COLO668 (cell line): ENCODE measurements at regions not wholly inside any gene's neighbourhood (a gene's known extent, or its start where the extent isn't known, plus 50 kb on each side); places are given as distances from the start of the nearest gene placed in this dataset.
"Not testable (repeated sequence)": the region's sequence is repeated elsewhere in the genome, so short reads cannot be mapped to it uniquely, and the experiment has no call there.

Experiments
- DNase-seq: peaks from one replicate; lab custom pipeline; 2025; ENCODE audit not compliant: unreplicated experiment; lab: John Stamatoyannopoulos, UW

DNA sequence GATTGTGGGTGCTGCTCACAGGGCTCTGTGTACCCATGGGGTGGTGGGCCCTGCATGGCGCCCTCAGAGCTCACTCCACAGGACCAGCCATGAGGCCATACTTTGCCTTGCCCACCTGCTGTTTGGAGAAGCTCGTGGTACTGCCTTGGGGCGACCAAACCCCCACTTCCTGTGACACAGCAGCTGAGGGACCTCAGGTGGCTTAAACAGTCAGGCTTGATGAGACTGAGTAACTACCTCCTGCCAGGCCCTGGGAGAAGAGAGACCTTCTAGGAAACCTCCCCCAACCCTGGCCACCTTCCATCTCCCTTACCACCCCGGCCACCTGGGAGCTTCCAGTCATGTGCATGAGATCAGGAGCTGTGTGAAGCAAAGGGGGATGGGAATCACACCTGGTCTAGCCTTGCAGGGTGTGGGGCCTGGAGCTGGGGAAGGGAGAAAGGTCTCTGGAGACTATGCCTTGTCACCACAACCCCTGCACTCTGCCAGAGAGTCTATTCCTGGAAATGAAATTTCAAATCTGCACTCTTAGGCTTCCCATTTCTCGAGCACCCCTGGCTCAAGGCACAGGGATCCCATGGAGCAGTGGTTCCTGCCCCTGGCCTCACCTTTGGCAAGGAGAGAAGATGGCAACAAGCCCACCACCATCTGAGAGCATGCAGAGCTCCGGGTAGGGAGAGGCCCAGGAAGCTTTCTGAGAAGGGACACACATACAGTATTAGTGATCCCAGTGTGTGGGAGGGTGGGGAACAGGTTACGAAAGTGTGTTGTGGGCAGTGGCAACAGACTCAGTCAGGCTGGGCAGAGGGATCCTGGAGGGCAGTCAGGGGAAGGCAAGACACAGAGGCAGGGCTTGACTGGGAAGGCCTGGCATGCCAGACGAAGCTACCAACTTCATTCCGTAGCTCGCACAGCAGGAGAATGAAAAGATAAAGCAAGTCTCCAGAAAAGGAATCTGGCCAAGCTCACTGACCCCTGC is 125.0 kb downstream of the URI1 start:
- no peak for DNase-seq

- DNase-seq, result not testable (repeated sequence)
These were observed 126.0 kb downstream of the URI1 start for GRCh38 chr19:30067956-30068506.

- no peak for DNase-seq
These were observed 126.7 kb downstream of the URI1 start for GRCh38 chr19:30068528-30069395.

GRCh38 chr19:30069535-30070197 is 127.6 kb downstream of the URI1 start:
- DNase-seq, result no peak

DNA sequence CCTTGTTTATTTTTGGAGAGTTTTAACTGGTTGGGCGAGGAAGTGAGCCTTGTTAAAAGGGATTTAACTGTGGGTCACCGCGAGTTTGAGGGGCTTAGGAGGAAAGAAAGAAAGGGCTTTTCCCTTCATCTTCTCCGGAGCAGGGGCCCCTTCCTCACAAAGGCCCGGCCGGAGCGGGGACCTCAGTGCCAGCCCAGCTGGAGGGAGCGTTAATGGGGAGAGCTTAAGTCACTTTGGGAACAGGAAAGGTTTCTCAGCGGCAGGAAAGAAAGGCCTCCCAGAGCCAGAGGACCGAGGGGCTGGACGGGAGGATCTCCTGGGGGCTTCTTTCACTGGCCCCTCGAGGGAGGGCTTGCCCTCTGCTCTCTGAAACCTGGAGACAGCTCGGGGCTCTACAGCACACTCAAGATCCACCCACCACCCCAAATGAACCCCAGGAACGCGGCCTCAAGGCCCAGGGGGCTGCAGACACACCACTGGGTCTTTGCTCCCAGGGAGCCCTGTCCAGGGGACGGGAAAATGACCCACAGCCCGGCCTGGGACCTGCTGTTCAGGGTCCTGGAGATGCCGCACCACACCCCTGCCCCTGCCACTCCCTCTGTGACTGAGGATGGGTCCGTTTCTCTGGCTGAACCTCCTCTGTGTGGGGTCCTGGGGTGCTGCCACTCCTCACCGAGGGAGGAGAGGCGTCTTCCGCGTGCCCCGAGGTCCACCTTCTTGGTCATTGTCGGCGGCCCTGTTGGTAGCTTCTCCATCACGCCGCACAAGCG is 128.3 kb downstream of the URI1 start:
- no peak for DNase-seq

DNA sequence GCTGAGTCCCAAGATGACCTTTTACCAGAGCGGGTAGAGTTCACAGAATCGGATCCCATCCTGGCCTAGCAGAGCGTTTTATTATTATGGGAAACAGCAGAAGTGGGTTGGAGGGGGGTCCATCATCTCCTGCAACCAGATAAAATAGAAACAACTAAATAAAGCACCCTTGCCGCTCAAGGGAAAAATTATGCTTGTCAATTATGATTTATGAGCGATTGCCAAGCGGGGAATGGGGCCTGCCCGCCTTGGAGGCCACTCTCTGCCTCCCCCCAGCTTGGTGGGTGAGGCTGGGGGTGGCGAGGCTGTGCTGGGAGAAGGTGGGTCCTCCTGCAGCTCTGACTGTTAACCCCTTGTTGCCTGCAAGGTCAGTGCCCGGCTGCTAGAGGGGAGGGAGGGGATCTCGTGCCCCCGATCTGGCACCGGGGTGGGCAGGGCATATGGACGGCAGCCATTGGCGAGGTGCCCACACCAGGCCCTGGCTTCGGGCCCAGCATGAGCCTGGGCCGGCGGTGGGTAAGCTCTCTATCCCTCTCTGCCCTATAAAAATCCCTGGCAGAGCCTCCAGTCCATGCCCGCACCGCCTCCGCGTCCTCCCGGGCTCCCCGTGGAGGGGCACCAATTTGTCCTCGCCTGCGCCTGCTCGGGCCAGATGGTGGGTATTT is 129.1 kb downstream of the URI1 start:
- DNase-seq, result no peak

DNA sequence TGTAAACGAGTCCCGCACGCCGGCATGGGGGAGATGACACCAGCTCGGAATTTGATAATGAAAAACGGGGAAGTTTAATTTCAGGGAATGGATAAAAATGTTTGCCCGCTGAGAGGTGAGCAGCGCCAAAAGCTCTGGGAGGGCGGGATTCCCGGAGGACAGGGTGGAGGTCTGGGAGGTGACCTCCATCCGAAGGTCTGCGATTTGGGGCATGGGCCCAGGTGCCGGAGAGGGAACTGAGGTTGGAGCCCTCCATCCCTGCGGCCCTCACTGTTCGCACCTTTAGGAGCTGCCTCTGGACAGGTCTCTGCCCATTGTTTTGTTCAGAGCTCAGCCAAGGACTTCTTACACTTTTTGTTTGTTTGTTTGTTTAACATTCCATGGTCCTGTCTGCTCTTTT is 129.8 kb downstream of the URI1 start:
- no peak for DNase-seq

GRCh38 chr19:30073152-30074000 is 131.3 kb downstream of the URI1 start:
- no peak for DNase-seq

GRCh38 chr19:30074096-30074495 is 132.1 kb downstream of the URI1 start:
- no peak for DNase-seq

DNA sequence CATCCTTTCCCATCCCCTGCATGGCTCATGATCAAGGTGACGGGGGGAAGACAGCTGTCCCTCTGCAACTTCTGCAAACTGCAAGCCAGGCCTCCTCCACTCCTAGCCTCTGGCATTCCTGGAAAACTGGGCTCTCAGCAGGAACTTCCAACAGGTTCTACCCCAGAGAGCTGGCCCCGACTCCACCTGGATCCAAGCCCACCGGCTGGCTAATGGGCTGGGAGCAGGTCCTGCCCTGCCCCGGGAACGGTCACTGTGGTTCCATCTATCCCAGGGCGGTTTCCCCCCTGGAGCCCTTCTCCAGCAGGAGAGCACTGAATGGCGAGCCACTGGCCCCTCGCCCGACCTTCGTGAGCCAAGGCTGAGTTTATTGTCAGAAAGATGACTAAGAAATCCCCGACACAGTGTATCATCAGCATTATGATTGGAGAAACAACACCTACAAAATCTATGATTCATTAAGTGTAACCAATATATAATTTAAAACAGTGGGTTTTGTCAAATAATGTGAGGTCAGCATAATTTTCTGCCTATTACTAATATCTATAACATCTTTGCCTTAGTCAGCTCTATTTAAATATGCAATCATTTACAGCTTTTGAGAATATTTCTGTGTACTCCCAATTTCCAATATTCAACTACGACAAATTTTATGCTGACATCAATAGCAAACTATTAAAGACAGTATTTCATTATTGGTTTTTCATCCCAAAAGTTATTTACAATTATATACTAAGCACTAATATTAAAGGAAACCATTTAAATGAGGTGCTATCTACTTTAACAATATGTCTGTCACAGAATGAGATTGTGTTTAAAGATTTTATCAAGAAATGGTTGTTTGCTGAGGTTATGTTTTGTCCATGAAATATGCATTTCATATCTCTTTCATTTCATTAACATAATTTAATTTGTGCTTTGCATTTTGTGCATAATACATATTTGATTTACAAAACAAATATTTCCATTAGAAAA is 133.0 kb downstream of the URI1 start:
- no peak for DNase-seq

GRCh38 chr19:30076101-30076551 is 134.1 kb downstream of the URI1 start:
- DNase-seq, result no peak

- no peak for DNase-seq
These were observed 135.0 kb downstream of the URI1 start for GRCh38 chr19:30076751-30077670.

GRCh38 chr19:30077851-30078355 is 135.9 kb downstream of the URI1 start:
- no peak for DNase-seq

DNA sequence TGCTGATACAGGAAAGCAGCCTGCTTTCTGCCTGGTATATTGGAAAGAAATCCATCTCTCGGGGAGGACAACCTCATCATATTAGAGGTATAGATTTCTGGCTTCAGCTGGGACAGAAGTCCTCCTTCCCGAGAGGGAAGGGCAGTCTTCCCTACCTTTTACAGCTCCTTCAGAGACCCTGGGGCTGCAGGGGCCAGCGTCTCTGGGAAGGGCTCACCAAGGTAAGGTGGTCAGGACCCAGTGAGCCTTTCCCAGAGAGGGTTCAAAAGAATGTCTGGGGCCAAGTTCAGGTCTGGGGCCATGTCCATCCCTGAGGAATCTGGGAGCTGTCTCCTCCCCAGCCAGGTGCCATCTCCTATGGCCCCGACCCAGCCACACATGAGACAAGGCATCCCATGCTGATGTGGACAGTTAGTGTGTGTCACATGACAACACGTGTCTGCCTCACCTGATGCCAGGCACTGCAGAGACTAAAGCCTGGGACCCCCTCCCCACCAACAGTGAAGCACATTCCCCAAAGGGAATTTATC is 136.4 kb downstream of the URI1 start:
- no peak for DNase-seq

DNA sequence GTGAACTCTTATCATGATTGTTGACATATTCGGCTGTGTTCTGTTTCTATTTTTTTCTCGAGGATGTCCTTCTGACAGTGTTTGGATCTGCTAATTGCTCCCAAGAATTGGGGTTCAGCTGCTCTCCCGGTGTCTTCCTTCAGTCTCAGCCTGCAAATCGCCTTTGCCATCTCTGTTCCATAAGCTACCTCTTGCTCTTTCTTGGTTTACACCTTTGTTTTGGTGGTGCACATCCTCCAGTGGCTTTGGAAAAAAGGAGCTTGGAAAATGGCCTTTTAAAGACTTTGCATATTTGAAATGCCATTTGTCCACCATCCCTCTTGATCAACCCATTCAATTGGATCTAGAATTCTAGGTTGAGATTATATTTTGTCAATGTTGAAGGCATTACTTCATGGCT is 137.2 kb downstream of the URI1 start:
- DNase-seq, result no peak

DNA sequence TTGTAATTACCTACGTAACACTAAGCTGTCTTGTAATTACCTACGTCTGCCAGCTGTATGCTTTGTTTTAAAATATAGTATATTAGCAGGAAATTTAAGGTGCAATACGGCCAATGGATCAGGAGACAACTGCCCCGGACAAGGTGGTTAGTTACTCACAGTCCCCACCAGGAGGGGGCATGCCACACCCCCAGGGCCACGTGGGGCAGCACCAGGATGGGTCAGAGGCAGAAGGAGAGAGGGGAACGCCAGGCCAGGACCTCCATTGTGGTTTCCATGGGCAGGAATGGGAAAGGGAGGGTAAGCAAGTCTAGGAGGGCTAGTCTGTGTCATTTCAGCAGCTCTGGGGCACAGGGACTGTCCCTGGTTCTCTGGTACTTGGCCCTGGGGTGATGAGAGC is 140.1 kb downstream of the URI1 start:
- DNase-seq, result no peak
